Medulla oblongata (tissue), 1 donor: ENCODE measurements at regions not wholly inside any gene's neighbourhood (a gene's known extent, or its start where the extent isn't known, plus 50 kb on each side); places are given as distances from the start of the nearest gene placed in this dataset.
"Not testable (repeated sequence)": the region's sequence is repeated elsewhere in the genome, so short reads cannot be mapped to it uniquely, and the experiment has no call there.

Source experiments
- DNase-seq: peaks from one replicate; pipeline ENCODE4 v3.0.0-alpha.2; 2015; ENCODE audit errors: extremely low spot score

DNA sequence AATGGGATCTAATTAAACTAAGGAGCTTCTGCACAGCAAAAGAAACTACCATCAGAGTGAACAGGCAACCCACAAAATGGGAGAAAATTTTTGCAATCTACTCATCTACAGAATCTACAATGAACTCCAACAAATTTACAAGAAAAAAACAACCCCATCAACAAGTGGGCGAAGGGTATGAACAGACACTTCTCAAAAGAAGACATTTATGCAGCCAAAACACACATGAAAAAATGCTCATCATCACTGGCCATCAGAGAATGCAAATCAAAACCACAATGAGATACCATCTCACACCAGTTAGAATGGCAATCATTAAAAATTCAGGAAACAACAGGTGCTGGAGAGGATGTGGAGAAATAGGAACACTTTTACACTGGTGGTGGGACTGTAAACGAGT is 55.6 kb upstream of the MAN1A1 start:
- DNase-seq, result not testable (repeated sequence)
